CD14-positive monocyte (primary cell): ENCODE measurements at regions not wholly inside any gene's neighbourhood (a gene's known extent, or its start where the extent isn't known, plus 50 kb on each side); places are given as distances from the start of the nearest gene placed in this dataset.
"Not testable (repeated sequence)": the region's sequence is repeated elsewhere in the genome, so short reads cannot be mapped to it uniquely, and the experiment has no call there.

ENCODE experiments used
- DNase-seq, 3 donors: peaks; one replicate each; pipeline ENCODE4 v3.0.0-alpha.2; 2011 to 2022
- H2AFZ ChIP-seq: 2 replicates; pipeline ENCODE4 v1.6.0; 2012; ENCODE audit warnings: mild to moderate bottlenecking, low read depth, low read length, inconsistent platforms; ENCODE audit not compliant: insufficient read depth, poor library complexity, severe bottlenecking
- H3K27ac ChIP-seq, 2 donors: 1 replicate in 1 of 2; 2 replicates in 1 of 2; pipeline ENCODE4 v1.5.1; 2012 to 2013; ENCODE audit warnings: low read length in 2 of 2, control low read depth in 1 of 2, inconsistent platforms in 1 of 2, low read depth in 1 of 2, mild to moderate bottlenecking in 1 of 2
- H3K27me3 ChIP-seq, 2 donors: one replicate each; pipeline versions ENCODE4 v1.6.0 to v1.6.1; 2011 to 2013; ENCODE audit warnings: low read length in 2 of 2; ENCODE audit not compliant: control insufficient read depth in 2 of 2, insufficient read depth in 2 of 2
- H3K36me3 ChIP-seq, 2 donors: replicated peaks in 1 of 2; 1 replicate in 1 of 2; 2 replicates in 1 of 2; pipeline versions ENCODE4 v1.5.1 to v1.6.1; 2012 to 2013; ENCODE audit warnings: low read length in 2 of 2, control low read depth in 1 of 2, inconsistent platforms in 1 of 2, mild to moderate bottlenecking in 1 of 2; ENCODE audit not compliant: insufficient read depth in 2 of 2, control insufficient read depth in 1 of 2
- H3K4me1 ChIP-seq, 2 donors: 1 replicate in 1 of 2; 2 replicates in 1 of 2; pipeline versions ENCODE4 v1.5.1 to v1.6.1; 2012 to 2013; ENCODE audit warnings: low read length in 2 of 2, control low read depth in 1 of 2, inconsistent platforms in 1 of 2, mild to moderate bottlenecking in 1 of 2, moderate library complexity in 1 of 2; ENCODE audit not compliant: insufficient read depth in 2 of 2, control insufficient read depth in 1 of 2
- H3K4me2 ChIP-seq: replicated peaks from 2 replicates; pipeline ENCODE3; 2012; ENCODE audit warnings: low read length, moderate library complexity, mild to moderate bottlenecking; ENCODE audit not compliant: poor library complexity, severe bottlenecking; ENCODE audit errors: extremely low read depth
- H3K4me3 ChIP-seq, 3 experiments: fragments of 200-600 bp in 1 of 3; sonication (generic) in 1 of 3; replicated peaks in 1 of 3; 1 replicate in 2 of 3; 2 replicates in 1 of 3; pipeline ENCODE4 v1.5.1; 2011 to 2013; ENCODE audit warnings: low read length in 3 of 3, mild to moderate bottlenecking in 3 of 3, control low read depth in 2 of 3, low read depth in 2 of 3, inconsistent platforms in 1 of 3, moderate library complexity in 1 of 3
- H3K79me2 ChIP-seq: 2 replicates; pipeline ENCODE4 v1.6.0; 2012; ENCODE audit warnings: mild to moderate bottlenecking, control low read depth, inconsistent platforms, low read length, moderate library complexity; ENCODE audit not compliant: insufficient read depth
- H3K9ac ChIP-seq: 2 replicates; pipeline ENCODE4 v1.6.0; 2017; ENCODE audit warnings: low read length, mild to moderate bottlenecking; ENCODE audit not compliant: insufficient read depth, poor library complexity, severe bottlenecking
- H3K9me3 ChIP-seq, 2 donors: replicated peaks in 1 of 2; 1 replicate in 1 of 2; 2 replicates in 1 of 2; pipeline versions ENCODE4 v1.5.1 to v1.6.1; 2012 to 2013; ENCODE audit warnings: low read length in 2 of 2, control low read depth in 1 of 2; ENCODE audit not compliant: control insufficient read depth in 1 of 2, insufficient read depth in 1 of 2
- H4K20me1 ChIP-seq: 2 replicates; pipeline ENCODE4 v1.6.0; 2012; ENCODE audit warnings: mild to moderate bottlenecking, low read length, control low read depth, moderate library complexity; ENCODE audit not compliant: insufficient read depth
- H3K27ac Mint-ChIP-seq, 7 donors: one replicate each; pipeline ENCODE4 v1.8.0; 2020; ENCODE audit warnings: mild to moderate bottlenecking in 7 of 7, mixed read lengths in 7 of 7, moderate library complexity in 6 of 7, inconsistent platforms in 2 of 7
- H3K27me3 Mint-ChIP-seq, 3 donors: one replicate each; pipeline ENCODE4 v1.8.0; 2021 to 2022; ENCODE audit warnings: low read depth in 3 of 3, mild to moderate bottlenecking in 3 of 3, mixed read lengths in 3 of 3, moderate library complexity in 3 of 3, inconsistent platforms in 1 of 3
- H3K36me3 Mint-ChIP-seq, 2 donors: one replicate each; pipeline ENCODE4 v1.8.0; 2020; ENCODE audit warnings: mixed read lengths in 2 of 2, inconsistent platforms in 1 of 2, mild to moderate bottlenecking in 1 of 2
- H3K4me1 Mint-ChIP-seq: one replicate; pipeline ENCODE4 v1.8.0; 2020; ENCODE audit warnings: mild to moderate bottlenecking, mixed read lengths
- H3K4me3 Mint-ChIP-seq, 2 donors: one replicate each; pipeline ENCODE4 v1.8.0; 2020; ENCODE audit warnings: mild to moderate bottlenecking in 2 of 2, mixed read lengths in 2 of 2, moderate library complexity in 1 of 2
- H3K9me3 Mint-ChIP-seq, 7 donors: one replicate each; pipeline ENCODE4 v1.8.0; 2020 to 2022; ENCODE audit warnings: mixed read lengths in 7 of 7, mild to moderate bottlenecking in 6 of 7, moderate library complexity in 6 of 7, inconsistent platforms in 2 of 7
- WGBS: methylation state at CpG from one replicate; pipeline ENCODE4 v1.1.5; 2013; ENCODE audit warnings: missing lambda C conversion rate; ENCODE audit not compliant: insufficient coverage; 5-methylcytosine and 5-hydroxymethylcytosine counted together
- intact Hi-C, 2 donors: fragments of 100-400 bp; cut with micrococcal nuclease; formaldehyde crosslinking; loops; one replicate each; pipeline versions ENCODE4 v1.15.0 to v1.15.1; 2023
- TF ChIP-seq, protein P1 (sequence below): fragments of 200-600 bp; IDR thresholded peaks from one replicate; pipeline ENCODE4 v1.8.0; 2022; ENCODE audit warnings: antibody characterized with exemption, mild to moderate bottlenecking

DNA sequence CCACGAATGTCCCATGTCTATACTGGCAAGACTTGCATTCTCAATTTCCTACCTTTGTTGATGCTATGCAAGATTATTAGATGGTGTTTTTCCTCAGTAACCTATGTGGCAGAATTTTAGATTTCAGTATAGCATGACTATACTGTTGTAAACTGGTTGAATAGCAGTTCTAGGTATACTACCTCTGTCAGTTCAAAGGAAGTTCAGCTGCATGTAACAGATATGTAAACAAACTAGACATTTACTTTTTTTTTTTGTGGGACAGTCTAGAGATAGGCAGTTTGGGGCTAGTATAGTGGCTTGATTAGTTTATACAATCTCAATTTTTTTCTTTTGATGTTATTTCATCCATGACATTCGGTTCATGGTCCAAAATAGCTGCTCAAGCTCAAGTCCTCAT, 97.6 kb upstream of the GRIN3A start:
- H3K4me3 ChIP-seq: no peak overlapping the region
- intact Hi-C loops: no loop called here
- Mint-ChIP-seq H3K4me1 (no peaks in the 10 kb centered on the region), H3K4me3 (no peak overlapping the region), H3K27me3 (no peaks in the 10 kb centered on the region), H3K9me3 (peaks cover 0 to 13% (median 3%) of the 10 kb centered on the region in 7 donors), H3K36me3 (no peaks in the 10 kb centered on the region), H3K27ac (no peak overlapping the region)
- no peak for DNase-seq
- no peaks in the 10 kb centered on the region for H4K20me1 ChIP-seq
- no peaks in the 10 kb centered on the region for H3K79me2 ChIP-seq
- H2AFZ ChIP-seq: no peak overlapping the region
- no peaks in the 10 kb centered on the region for H3K36me3 ChIP-seq
- no peaks in the 10 kb centered on the region for H3K27me3 ChIP-seq
- no peak overlapping the region for H3K4me2 ChIP-seq
- H3K27ac ChIP-seq: no peak overlapping the region
- no peaks in the 10 kb centered on the region for H3K4me1 ChIP-seq
- peaks cover 0 to 3% of the 10 kb centered on the region in 2 donors for H3K9me3 ChIP-seq
- TF ChIP-seq, protein P1, sequence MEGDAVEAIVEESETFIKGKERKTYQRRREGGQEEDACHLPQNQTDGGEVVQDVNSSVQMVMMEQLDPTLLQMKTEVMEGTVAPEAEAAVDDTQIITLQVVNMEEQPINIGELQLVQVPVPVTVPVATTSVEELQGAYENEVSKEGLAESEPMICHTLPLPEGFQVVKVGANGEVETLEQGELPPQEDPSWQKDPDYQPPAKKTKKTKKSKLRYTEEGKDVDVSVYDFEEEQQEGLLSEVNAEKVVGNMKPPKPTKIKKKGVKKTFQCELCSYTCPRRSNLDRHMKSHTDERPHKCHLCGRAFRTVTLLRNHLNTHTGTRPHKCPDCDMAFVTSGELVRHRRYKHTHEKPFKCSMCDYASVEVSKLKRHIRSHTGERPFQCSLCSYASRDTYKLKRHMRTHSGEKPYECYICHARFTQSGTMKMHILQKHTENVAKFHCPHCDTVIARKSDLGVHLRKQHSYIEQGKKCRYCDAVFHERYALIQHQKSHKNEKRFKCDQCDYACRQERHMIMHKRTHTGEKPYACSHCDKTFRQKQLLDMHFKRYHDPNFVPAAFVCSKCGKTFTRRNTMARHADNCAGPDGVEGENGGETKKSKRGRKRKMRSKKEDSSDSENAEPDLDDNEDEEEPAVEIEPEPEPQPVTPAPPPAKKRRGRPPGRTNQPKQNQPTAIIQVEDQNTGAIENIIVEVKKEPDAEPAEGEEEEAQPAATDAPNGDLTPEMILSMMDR: no peak
- no CpG with 5 or more reads among the region's 2 CpGs for WGBS
- H3K9ac ChIP-seq: no peak overlapping the region

DNA sequence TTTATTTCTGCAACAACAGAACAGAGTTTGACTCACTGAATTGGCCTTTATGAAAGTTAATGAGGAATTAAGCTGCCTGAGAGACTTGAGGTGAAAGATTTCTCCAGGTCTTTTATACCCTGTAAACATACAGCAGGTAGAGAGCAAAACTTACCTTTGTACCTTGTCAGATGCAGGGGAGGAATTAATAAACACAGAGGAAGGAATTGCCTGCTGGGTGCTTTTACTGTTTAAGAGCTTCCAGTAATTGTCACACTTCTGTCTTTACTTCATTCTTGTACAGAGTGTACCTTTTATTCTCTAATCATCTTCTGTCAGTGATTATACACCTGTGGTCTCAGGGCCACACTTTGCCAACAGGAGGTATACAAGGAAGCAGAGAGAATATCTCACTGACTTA, 94.0 kb upstream of the GRIN3A start:
- no peak for DNase-seq
- TF ChIP-seq, protein P1: no peak
- no peak overlapping the region for H3K4me3 ChIP-seq
- H3K36me3 ChIP-seq: no peaks in the 10 kb centered on the region
- H3K9ac ChIP-seq: no peak overlapping the region
- Mint-ChIP-seq H3K27me3 (no peaks in the 10 kb centered on the region), H3K4me3 (no peak overlapping the region), H3K36me3 (no peaks in the 10 kb centered on the region), H3K4me1 (no peaks in the 10 kb centered on the region), H3K9me3 (peaks cover 0 to 13% (median 3%) of the 10 kb centered on the region in 7 donors), H3K27ac (no peak overlapping the region)
- H3K4me1 ChIP-seq: no peaks in the 10 kb centered on the region
- H3K9me3 ChIP-seq: peaks cover 3 to 4% of the 10 kb centered on the region in 2 donors
- no peaks in the 10 kb centered on the region for H3K27me3 ChIP-seq
- H3K27ac ChIP-seq: no peak overlapping the region
- intact Hi-C loops: no loop called here
- no peak overlapping the region for H2AFZ ChIP-seq
- H3K4me2 ChIP-seq: no peak overlapping the region
- no peaks in the 10 kb centered on the region for H3K79me2 ChIP-seq
- H4K20me1 ChIP-seq: no peaks in the 10 kb centered on the region

DNA sequence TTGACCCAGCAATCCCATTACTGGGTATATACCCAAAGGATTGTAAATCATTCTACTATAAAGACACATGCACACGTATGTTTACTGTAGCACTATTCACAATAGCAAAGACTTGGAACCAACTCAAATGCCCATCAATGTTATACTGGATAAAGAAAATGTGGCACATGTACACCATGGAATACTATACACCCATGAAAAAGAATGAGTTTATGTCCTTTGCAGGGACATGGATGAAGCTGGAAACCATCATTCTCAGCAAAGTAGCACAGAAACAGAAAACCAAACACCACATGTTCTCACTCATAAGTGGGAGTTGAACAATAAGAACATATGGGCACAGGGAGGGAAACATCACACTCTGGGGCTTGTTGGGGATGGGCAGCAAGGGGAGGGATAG, 83.0 kb upstream of the GRIN3A start:
- H3K4me1 Mint-ChIP-seq, intact Hi-C loops: not testable (repeated sequence)

DNA sequence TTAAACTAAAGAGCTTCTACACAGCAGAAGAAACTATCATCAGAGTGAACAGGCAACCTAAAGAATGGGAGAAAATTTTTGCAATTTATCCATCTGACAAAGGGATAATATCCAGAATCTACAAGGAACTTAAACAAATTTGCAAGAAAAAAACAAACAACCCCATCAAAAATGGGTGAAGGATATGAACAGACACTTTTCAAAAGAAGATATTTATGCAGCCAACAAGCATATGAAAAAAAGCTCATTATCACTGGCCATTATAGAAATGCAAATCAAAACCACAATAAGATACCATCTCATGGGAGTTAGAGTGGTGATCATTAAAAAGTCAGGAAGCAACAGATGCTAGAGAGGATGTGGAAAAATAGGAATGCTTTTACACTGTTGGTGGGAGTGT, 82.5 kb upstream of the GRIN3A start:
- H3K27me3 ChIP-seq, H3K79me2 ChIP-seq, H4K20me1 ChIP-seq, H3K27ac Mint-ChIP-seq, H3K36me3 ChIP-seq, H3K4me3 ChIP-seq, H3K4me1 Mint-ChIP-seq, H3K36me3 Mint-ChIP-seq, H3K4me1 ChIP-seq, intact Hi-C loops, H3K27ac ChIP-seq, H3K27me3 Mint-ChIP-seq, H3K9me3 Mint-ChIP-seq, H3K9me3 ChIP-seq, DNase-seq, H3K9ac ChIP-seq, H3K4me3 Mint-ChIP-seq, H3K4me2 ChIP-seq, H2AFZ ChIP-seq: not testable (repeated sequence)

More for the DNA sequence above, 83.0 kb upstream of the GRIN3A start:
- not testable (repeated sequence) for H4K20me1 ChIP-seq, H3K4me3 ChIP-seq, H3K36me3 ChIP-seq, H3K4me2 ChIP-seq, H3K27me3 Mint-ChIP-seq, DNase-seq, H3K27me3 ChIP-seq, H2AFZ ChIP-seq, H3K9me3 Mint-ChIP-seq, H3K4me1 ChIP-seq, H3K27ac ChIP-seq, H3K36me3 Mint-ChIP-seq, H3K4me3 Mint-ChIP-seq, H3K9ac ChIP-seq, H3K27ac Mint-ChIP-seq, H3K79me2 ChIP-seq, H3K9me3 ChIP-seq
- no CpG with 5 or more reads among the region's 1 CpG for WGBS
